ENCODE measurements at regions not wholly inside any gene's neighbourhood (a gene's known extent, or its start where the extent isn't known, plus 50 kb on each side); places are given as distances from the start of the nearest gene placed in this dataset.

DNA sequence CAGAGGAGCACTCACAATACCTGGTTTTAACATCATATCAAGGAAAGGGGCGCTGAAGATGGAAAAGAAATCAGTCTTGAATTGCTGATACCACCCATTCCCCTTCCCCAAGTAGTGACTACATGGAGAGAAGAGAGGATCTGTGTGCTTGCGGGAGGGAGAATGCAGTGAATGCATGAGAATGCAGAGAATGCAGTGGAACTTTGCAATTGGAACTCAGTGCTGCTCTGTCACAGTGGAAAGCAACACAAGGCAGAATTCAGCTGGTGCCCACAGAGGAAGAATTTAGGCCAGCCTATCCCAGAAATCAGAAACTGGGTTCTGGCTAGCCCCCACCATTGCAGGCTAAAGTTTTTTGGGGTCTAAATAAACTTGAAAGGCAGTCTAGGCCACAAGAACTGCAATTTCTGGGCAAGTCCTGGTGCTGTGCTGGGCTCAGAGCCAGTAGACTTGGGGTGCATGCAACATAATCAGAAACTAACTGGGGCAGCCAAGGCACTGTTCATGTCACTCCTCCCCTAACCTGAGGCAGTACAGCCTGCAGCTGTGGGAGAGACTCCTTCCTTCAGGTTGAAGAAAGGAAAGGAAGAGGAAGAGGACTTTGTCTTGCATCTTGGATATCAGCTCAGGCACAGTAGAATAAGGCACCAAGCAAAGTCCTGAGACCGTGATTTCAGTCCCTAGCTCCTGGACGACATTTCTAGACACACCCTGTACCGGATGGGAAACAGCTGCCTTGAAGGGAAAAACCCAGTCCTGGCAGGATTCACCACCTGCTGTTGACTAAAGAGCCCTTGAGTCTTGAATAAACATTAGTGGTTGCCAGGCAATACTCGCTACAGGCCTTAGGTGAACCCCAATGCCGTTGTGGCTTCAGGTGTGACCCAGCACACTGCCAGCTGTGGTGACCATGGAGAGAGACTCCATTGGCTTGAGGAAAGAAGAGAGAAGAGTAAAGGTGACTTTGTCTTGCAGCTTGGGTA is 329.3 kb downstream of the TBL1XR1 start:
- TF ChIP-seq CTCF (IDR thresholded peaks at IDR 0.05): no peak
- no peak for TF ChIP-seq POLR2A (IDR thresholded peaks at IDR 0.05)

Data from thyroid gland (tissue), 4 donors.